Activated T-cell treated with anti-CD3 and anti-CD28 coated beads for 1 hour (primary cell): ENCODE measurements at regions not wholly inside any gene's neighbourhood (a gene's known extent, or its start where the extent isn't known, plus 50 kb on each side); places are given as distances from the start of the nearest gene placed in this dataset.
"Not testable (repeated sequence)": the region's sequence is repeated elsewhere in the genome, so short reads cannot be mapped to it uniquely, and the experiment has no call there.

Experiments
- DNase-seq: peaks from one replicate; pipeline ENCODE4 v3.0.0-alpha.2; 2020; ENCODE audit warnings: low read depth

- no peak for DNase-seq
Measured at GRCh38 chr7:66539902-66540375, 88.7 kb upstream of the KCTD7 start.

GRCh38 chr7:66542049-66542448 lies 86.6 kb upstream of the KCTD7 start:
- no peak for DNase-seq

- DNase-seq, result no peak
Measured at GRCh38 chr7:66542528-66543269, 86.0 kb upstream of the KCTD7 start.

GRCh38 chr7:66549466-66549865 lies 79.2 kb upstream of the KCTD7 start:
- no peak for DNase-seq

- no peak for DNase-seq
Measured at GRCh38 chr7:66553001-66553400, 75.7 kb upstream of the KCTD7 start.

GRCh38 chr7:66553675-66554074 lies 75.0 kb upstream of the KCTD7 start:
- DNase-seq, result not testable (repeated sequence)

GRCh38 chr7:66554291-66554690 lies 74.4 kb upstream of the KCTD7 start:
- not testable (repeated sequence) for DNase-seq

GRCh38 chr7:66554842-66555430 lies 73.7 kb upstream of the KCTD7 start:
- not testable (repeated sequence) for DNase-seq

- no peak for DNase-seq
Measured at GRCh38 chr7:66556177-66556548, 72.5 kb upstream of the KCTD7 start.

GRCh38 chr7:66556549-66557213 lies 72.0 kb upstream of the KCTD7 start:
- DNase-seq, result no peak

- DNase-seq, result peak; percentile 74
Measured at GRCh38 chr7:66557214-66558200, 71.2 kb upstream of the KCTD7 start.

- DNase-seq, result no peak
Measured at GRCh38 chr7:66558201-66558641, 70.5 kb upstream of the KCTD7 start.

GRCh38 chr7:66558660-66559465 lies 69.8 kb upstream of the KCTD7 start:
- no peak for DNase-seq

- DNase-seq, result no peak
Measured at GRCh38 chr7:66564045-66564444, 64.6 kb upstream of the KCTD7 start.

- not testable (repeated sequence) for DNase-seq
Measured at GRCh38 chr7:66570179-66570578, 58.5 kb upstream of the KCTD7 start.

GRCh38 chr7:66571568-66571967 lies 57.1 kb upstream of the KCTD7 start:
- DNase-seq, result no peak

- DNase-seq, result not testable (repeated sequence)
Measured at GRCh38 chr7:66573782-66574495, 54.7 kb upstream of the KCTD7 start.

- DNase-seq, result not testable (repeated sequence)
Measured at GRCh38 chr7:66574768-66575167, 53.9 kb upstream of the KCTD7 start.

GRCh38 chr7:66575398-66575797 lies 53.3 kb upstream of the KCTD7 start:
- DNase-seq, result no peak

- no peak for DNase-seq
Measured at GRCh38 chr7:66576646-66577045, 52.0 kb upstream of the KCTD7 start.
